ENCODE measurements at regions not wholly inside any gene's neighbourhood (a gene's known extent, or its start where the extent isn't known, plus 50 kb on each side); places are given as distances from the start of the nearest gene placed in this dataset.
A peak's percentile ranks its signal among the peaks of the same experiment; 100 is the strongest.

DNA sequence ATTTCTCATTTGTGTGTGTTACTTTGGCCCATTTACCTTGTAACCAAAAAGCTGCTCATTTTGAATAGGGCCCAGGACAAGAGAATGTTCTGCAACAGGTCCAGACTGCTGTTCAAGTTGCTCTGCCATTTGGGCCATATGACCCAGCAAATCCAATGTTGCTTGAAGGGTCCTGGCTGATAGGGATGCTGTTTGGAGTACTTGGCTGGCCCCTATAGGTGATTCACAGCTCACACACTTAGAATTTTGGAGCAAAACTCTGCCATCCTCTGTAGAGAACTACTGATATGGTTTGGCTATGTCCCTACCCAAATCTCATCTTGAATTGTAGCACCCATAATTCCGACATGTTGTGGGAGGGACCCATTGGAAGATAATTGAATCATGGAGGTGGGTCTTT, 131.5 kb downstream of the AASDH start:
- no peak overlapping the region for H3T11ph ChIP-seq (ENCODE audit: low read length)
- H3K79me2 ChIP-seq (ENCODE audit: insufficient read depth, low read length): no peaks in the 10 kb centered on the region
- no peak for DNase-seq
- no peak overlapping the region for H2BK5ac ChIP-seq (ENCODE audit: insufficient read length, low read length)
- Mint-ChIP-seq H3K4me3 (no peak overlapping the region), H3K36me3 (ENCODE audit: insufficient read depth in 1 of 3, low read depth in 3 of 3) (peaks cover 9 to 22% (median 11%) of the 10 kb centered on the region in 3 experiments), H3K9me3 (peaks cover 9 to 12% of the 10 kb centered on the region in 2 experiments), H3K27me3 (ENCODE audit: low read depth) (no peaks in the 10 kb centered on the region), H3K4me1 (peaks cover 23 to 26% of the 10 kb centered on the region in 2 experiments), H3K27ac (no peak overlapping the region)
- no peaks in the 10 kb centered on the region for H3K27me3 ChIP-seq (ENCODE audit: insufficient read depth, low read length)
- H3K14ac ChIP-seq (ENCODE audit: insufficient read depth, low read length): no peak overlapping the region
- H4K91ac ChIP-seq (ENCODE audit: insufficient read length, low read depth, low read length): no peak overlapping the region
- H2AFZ ChIP-seq (ENCODE audit: low read length): no peak overlapping the region
- WGBS (ENCODE audit: extremely low coverage, insufficient read length, low lambda C conversion rate): no CpG with 5 or more reads among the region's 1 CpG
- H3K9me3 ChIP-seq (ENCODE audit: control insufficient read depth, low read depth, low read length): no peaks in the 10 kb centered on the region
- no peaks in the 10 kb centered on the region for H3K79me1 ChIP-seq (ENCODE audit: insufficient read depth, low read depth, low read length, poor library complexity, severe bottlenecking)
- H3K9ac ChIP-seq (ENCODE audit: extremely low read depth, insufficient read length, low read length): no peak overlapping the region
- no peaks in the 10 kb centered on the region; the same call in 1 of the 2 replicates for H3K4me1 ChIP-seq (ENCODE audit: insufficient read depth, low read length)
- H3K56ac ChIP-seq (ENCODE audit: insufficient read length, low read depth, low read length): no peak overlapping the region
- H2BK12ac ChIP-seq (ENCODE audit: insufficient read length, low read depth, low read length): no peak overlapping the region
- no peak overlapping the region for H3K27ac ChIP-seq (ENCODE audit: insufficient read length, low read depth, low read length)
- no peak overlapping the region for H4K8ac ChIP-seq (replicated peaks; ENCODE audit: insufficient read length, low read depth, low read length)
- no peak overlapping the region for H4K5ac ChIP-seq (ENCODE audit: insufficient read length, low read depth, low read length)
- TF ChIP-seq CTCF (conservative IDR thresholded peaks at IDR 0.05): peak; percentile 31; the same call in 2 of the 3 replicates
- H2BK15ac ChIP-seq (ENCODE audit: low read depth, low read length): no peak overlapping the region
- H3K18ac ChIP-seq (ENCODE audit: insufficient read length, low read depth, low read length): no peak overlapping the region
- no peak overlapping the region for H2BK20ac ChIP-seq (ENCODE audit: low read depth, low read length, poor library complexity, severe bottlenecking)
- no peak overlapping the region for H2AK5ac ChIP-seq (ENCODE audit: insufficient read length, low read length)
- H4K20me1 ChIP-seq (ENCODE audit: control insufficient read depth, insufficient read depth, insufficient read length): no peaks in the 10 kb centered on the region
- no peak overlapping the region for H3K4me2 ChIP-seq (ENCODE audit: insufficient read depth, insufficient read length, low read length)
- no peak overlapping the region for H3K23ac ChIP-seq (ENCODE audit: insufficient read length, low read depth, low read length)
- H3K4ac ChIP-seq (ENCODE audit: low read depth, low read length): no peak overlapping the region
- no peaks in the 10 kb centered on the region for H3K23me2 ChIP-seq (ENCODE audit: insufficient read length, low read depth, low read length, poor library complexity, severe bottlenecking)
- no peak overlapping the region for H2BK120ac ChIP-seq (ENCODE audit: low read depth, low read length, poor library complexity, severe bottlenecking)

All from H9 (cell line).